8988T (cell line): ENCODE measurements at regions not wholly inside any gene's neighbourhood (a gene's known extent, or its start where the extent isn't known, plus 50 kb on each side); places are given as distances from the start of the nearest gene placed in this dataset.

Experiments used
- DNase-seq: peaks from one replicate; pipeline ENCODE4 v3.0.0; 2011

GRCh38 chr14:97703006-97703760 lies 906.0 kb downstream of the VRK1 start:
- no peak for DNase-seq

DNA sequence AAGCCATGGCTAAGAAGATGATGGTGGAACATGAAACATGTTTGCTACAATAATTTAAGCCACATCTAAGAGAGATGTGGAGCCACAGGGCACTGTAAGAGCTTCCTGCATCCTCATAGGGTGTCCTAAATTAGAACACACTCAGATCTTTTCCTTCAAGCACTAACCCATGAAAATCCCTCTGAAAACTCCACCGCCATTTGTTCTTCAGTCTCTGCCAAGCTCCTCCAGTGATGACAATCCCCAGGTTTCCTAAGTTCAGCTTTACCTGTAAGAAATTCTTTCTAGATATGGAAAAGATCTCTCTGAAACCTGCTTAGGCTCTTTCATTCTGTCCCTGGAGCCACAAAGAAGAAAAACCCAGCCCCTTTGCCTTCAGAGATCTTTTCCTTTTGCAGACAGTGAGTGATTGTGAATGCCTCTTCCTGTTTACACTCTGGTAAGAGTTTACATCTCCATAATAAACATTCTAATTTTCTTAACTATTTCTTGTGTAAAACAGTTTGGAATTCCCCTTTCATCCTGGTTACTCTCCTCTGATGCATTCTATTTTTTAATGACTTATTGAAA lies 907.2 kb downstream of the VRK1 start:
- no peak for DNase-seq

DNA sequence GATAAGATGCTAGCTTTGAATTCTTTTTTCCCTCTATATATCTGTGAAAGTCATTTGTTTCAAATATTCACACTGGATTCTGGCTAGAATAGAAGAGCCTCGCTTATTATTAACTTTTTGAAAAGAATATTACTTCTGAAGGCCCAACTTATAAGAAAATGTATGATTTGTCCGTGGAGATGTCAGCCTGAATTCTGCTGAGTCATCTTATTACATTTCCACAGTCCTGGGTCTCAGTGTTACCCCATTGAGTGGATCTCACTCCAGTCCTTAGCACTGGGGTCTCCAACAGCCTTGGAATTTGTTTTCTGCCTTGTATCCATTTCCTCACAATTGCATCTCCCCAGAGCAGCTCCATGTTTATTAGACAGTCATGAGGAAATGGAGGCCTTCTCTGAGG lies 907.9 kb downstream of the VRK1 start:
- DNase-seq, result no peak

- no peak for DNase-seq
Measured at GRCh38 chr14:97705976-97706375, 908.8 kb downstream of the VRK1 start.

DNA sequence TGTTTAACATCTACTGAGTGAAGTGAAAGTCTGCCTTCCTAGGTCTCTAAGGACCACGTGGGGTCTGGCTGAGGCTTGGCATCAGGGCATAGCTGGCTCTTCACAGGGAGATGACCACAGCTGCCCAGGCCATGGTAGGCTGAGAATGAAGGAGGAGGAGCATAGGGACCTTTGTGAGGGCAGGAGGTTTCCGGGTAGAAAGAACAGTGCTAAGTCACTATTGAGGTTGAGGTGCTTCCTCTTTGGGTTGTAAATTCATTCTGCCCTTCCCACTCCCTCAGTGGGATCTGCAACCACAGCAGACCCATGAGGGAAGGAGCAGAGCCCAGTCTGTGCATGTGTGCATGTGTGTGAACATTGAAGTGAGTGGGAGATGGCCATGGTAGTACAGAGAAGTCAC lies 909.6 kb downstream of the VRK1 start:
- DNase-seq, result no peak

- no peak for DNase-seq
Measured at GRCh38 chr14:97707603-97708002, 910.4 kb downstream of the VRK1 start.

DNA sequence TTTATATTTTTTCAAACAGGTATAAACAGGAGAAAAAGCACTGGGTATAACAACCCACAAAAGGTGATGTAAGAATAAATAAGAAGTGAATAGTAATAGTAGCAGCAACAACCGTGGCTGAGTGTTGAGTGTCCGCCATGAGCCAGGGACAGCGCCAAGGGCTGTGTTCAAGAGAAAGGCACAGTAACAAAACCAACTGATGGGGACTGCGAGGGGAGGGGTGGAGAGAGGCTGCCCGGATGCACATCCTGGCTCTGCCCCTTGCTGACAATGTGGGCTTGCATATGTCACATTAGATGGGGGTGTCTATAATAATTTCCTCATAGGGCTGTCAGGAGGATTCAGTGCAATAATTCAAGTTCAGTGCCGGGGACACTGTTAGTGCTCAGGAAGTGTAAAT lies 912.4 kb downstream of the VRK1 start:
- DNase-seq, result no peak

DNA sequence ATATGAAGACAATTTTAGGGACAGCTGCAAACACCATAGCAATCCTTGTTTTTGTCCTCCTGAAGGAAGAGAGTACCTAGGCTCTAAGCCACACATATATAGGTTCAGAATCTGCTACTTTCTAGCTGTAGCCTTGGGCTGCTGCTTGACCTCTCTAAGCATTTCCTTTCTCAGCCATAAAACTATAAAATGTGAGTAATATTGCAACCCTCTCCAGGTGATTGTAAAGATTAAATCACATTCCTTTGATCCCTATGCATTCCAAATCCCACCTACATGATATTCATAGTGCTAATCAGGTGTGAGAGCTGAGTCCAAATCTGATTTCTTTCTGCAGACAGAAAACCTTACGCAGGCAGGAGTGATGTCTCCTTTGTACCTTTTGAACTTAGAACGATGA lies 913.5 kb downstream of the VRK1 start:
- no peak for DNase-seq

GRCh38 chr14:97712471-97712870 lies 915.3 kb downstream of the VRK1 start:
- DNase-seq, result no peak

DNA sequence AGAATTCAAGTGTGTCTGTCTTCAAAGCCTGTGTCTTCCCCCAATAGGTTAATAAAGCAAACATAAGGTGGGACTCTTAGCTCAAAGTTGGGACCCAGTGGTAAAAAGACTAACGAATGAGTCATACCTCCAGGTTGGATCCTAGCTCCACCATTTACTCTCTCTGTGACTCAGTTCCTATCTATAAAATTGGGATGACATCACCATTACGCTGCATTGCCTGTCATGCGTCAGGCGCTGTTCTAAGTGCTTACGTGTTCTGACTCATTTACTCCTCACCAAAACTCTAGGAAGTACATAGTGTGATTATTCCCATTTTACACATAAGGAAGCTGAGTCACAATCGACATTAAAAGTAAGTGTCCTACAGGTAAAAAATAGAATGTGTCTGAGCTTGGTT lies 915.8 kb downstream of the VRK1 start:
- no peak for DNase-seq

- no peak for DNase-seq
Measured at GRCh38 chr14:97718886-97719442, 921.8 kb downstream of the VRK1 start.

DNA sequence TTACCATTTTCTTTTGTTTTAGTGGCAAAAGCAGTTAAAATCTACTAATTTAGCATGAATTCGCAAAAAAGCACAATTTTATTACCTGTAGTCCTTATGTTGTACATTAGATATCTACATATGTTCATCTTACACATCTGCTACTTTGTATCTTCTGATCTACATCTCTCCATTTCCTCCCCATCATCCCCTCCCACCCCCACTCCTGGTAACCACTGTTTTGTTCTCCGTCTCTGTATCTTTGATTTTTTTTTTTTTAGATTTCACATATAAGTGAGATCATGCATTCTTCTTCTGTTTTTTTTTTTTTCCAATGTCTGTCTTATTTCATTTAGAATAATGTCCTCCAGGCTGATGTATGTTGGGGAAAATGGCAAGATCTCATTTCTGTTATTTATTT lies 922.7 kb downstream of the VRK1 start:
- no peak for DNase-seq

DNA sequence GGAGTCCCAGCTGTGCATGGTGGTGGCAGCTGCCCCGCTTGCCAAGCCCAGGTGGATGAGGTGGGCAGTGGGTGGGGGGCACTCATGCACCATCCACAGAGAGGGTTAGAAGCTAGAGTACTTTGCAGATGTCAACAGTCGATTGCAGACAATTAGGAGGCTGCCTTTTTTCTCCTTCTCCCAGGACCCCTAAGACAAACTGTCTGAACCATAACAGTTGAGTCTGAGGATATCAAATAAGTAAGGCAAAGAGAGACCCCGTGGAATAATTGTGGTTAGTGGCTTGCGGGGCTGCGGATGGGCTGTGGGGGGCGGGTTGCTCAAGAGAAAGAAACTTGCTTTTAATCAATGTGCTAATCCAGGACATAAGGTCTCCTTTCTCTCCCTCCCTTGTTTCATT lies 926.2 kb downstream of the VRK1 start:
- no peak for DNase-seq

GRCh38 chr14:97723819-97724218 lies 926.6 kb downstream of the VRK1 start:
- DNase-seq, result no peak

- no peak for DNase-seq
Measured at GRCh38 chr14:97724265-97724731, 927.1 kb downstream of the VRK1 start.

GRCh38 chr14:97726676-97727075 lies 929.5 kb downstream of the VRK1 start:
- DNase-seq, result no peak

- DNase-seq, result no peak
Measured at GRCh38 chr14:97730706-97731105, 933.5 kb downstream of the VRK1 start.

GRCh38 chr14:97731800-97732199 lies 934.6 kb downstream of the VRK1 start:
- DNase-seq, result no peak

GRCh38 chr14:97747316-97747715 lies 950.1 kb downstream of the VRK1 start:
- DNase-seq, result no peak

DNA sequence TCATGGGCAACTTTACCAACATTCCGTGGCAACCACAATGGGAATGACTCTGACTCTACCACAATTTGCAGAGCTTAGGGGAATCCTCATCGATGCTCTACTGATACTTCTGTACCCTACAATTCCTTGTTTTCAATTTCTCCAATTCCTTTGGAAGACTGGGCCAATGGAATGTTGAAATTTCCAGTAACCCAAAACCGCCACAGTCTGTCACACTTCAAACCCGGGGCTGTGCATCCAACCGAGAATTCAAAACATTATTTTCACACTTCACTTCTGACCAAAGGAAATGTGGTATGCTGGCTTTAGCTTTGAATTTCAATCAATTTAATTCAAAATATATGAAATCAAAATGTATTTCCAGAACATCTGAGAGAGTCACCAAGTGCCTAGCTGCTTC lies 951.4 kb downstream of the VRK1 start:
- DNase-seq, result no peak

DNA sequence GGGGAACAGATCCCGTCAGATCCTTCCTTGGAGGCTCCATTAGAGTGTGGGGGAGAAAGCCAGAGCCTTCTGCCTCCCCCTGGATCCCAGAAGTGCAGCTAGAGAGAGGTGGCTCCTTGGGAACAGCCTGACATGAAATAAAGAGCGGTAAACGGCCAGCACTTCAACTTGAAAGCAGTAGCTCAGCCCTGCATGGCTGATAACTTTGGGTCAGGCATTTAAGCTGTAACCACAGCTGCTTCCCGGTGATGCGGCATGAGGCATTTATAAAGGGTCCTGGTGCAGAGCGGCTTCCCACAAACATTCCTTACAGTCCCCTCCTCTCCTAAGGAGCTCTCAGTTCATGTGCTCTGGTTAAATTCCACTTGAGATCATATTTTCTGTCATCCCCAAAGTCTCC lies 960.3 kb downstream of the VRK1 start:
- no peak for DNase-seq

- DNase-seq, result no peak
Measured at GRCh38 chr14:97760050-97760449, 962.9 kb downstream of the VRK1 start.

GRCh38 chr14:97762386-97762785 lies 965.2 kb downstream of the VRK1 start:
- DNase-seq, result no peak

DNA sequence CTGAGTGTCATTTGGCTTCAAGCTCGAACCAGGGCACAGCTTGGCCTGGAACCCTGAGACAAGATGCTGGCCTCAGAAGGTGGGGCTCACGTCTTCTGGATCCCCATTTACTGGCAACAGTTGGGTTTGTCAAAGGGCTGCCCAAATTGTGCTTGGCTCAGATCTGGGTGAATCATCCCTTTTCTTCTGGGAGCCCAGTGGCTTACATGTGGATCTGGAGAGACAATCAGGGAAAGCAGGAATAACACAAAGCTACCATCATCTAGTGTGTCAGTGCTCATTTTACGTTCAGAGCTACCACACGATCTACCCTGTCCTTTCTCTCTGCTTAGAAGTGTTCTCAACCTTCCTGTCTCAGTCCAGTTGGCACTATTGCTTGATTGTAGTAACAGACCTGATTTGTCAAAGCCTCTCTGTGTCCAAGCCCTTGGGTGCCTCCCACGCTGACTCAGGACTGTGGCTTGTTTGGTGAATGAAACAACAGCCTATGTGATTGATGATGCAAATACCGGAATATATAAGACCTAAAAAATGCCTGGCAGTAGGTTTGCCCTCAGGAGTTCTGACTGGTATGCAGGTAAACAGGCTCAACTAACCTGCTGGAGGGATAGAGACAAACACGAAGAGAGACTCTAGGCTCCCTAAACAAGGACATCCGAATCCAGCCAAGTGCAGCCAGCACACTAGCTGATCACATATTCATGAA lies 974.3 kb downstream of the VRK1 start:
- no peak for DNase-seq
